ENCODE measurements at regions not wholly inside any gene's neighbourhood (a gene's known extent, or its start where the extent isn't known, plus 50 kb on each side); places are given as distances from the start of the nearest gene placed in this dataset.

- no peak for TF ChIP-seq FOXM1 (IDR thresholded peaks at IDR 0.05; ENCODE audit: borderline replicate concordance)
- TF ChIP-seq TARDBP (IDR thresholded peaks at IDR 0.05), result no peak
- TF ChIP-seq BHLHE40 (IDR thresholded peaks at IDR 0.05; ENCODE audit: borderline replicate concordance), result no peak
Measured at GRCh38 chr4:131509521-131509920, 1639.6 kb upstream of the PCDH10 start.

Measured in HEK293T (cell line).